ENCODE measurements at regions not wholly inside any gene's neighbourhood (a gene's known extent, or its start where the extent isn't known, plus 50 kb on each side); places are given as distances from the start of the nearest gene placed in this dataset.

- no peak overlapping the region for H3K27ac ChIP-seq (ENCODE audit: control insufficient read depth, insufficient read depth, low read length)
- H3K4me1 ChIP-seq (ENCODE audit: control insufficient read depth, extremely low read depth, insufficient read depth, low read length), result no peaks in the 10 kb centered on the region
- no peak overlapping the region for H3K9ac ChIP-seq (ENCODE audit: control insufficient read depth, extremely low read depth, insufficient read depth, low read length)
- TF ChIP-seq EZH2 (IDR thresholded peaks at IDR 0.05; ENCODE audit: low read length), result no peak
- TF ChIP-seq CTCF (optimal IDR thresholded peaks at IDR 0.05 in 1 of 3, IDR thresholded peaks at IDR 0.05 in 1 of 3, conservative IDR thresholded peaks at IDR 0.05 in 1 of 3; ENCODE audit: extremely low read depth in 1 of 3, insufficient read depth in 2 of 3, low read length in 3 of 3), result no peak
- no peaks in the 10 kb centered on the region for H3K36me3 ChIP-seq (ENCODE audit: control insufficient read depth in 2 of 2, extremely low read depth in 1 of 2, insufficient read depth in 2 of 2, low read length in 2 of 2)
- H3K79me2 ChIP-seq (ENCODE audit: control insufficient read depth, insufficient read depth, low read length), result no peaks in the 10 kb centered on the region
- H3K27me3 ChIP-seq (ENCODE audit: control insufficient read depth, extremely low read depth, insufficient read depth, low read length), result no peaks in the 10 kb centered on the region
- H3K4me2 ChIP-seq (ENCODE audit: control insufficient read depth, extremely low read depth, insufficient read depth, low read depth, low read length), result no peak overlapping the region
- no peaks in the 10 kb centered on the region for H3K9me3 ChIP-seq (ENCODE audit: control insufficient read depth, low read depth, low read length)
- dilution Hi-C loops (cut with MboI; ENCODE audit: extremely low pct_ligation_motif_present, low sequenced_read_pairs), result no loop called here
- no peak for FAIRE-seq
- H3K9me1 ChIP-seq (ENCODE audit: control insufficient read depth, extremely low read depth, insufficient read depth, low read length), result no peaks in the 10 kb centered on the region
- H4K20me1 ChIP-seq (ENCODE audit: control insufficient read depth, extremely low read depth, insufficient read depth, low read length), result no peaks in the 10 kb centered on the region
- no peak overlapping the region for H2AFZ ChIP-seq (ENCODE audit: control insufficient read depth, low read length)
- no peak for DNase-seq (ENCODE audit: low read depth, low spot score)
- H3K4me3 ChIP-seq (ENCODE audit: control insufficient read depth in 2 of 3, extremely low read depth in 1 of 3, insufficient read depth in 2 of 3, low read depth in 1 of 3, low read length in 3 of 3), result no peak overlapping the region
Measured at GRCh38 chr9:30035761-30036160, 2348.7 kb upstream of the ACO1 start.

- H3K4me2 ChIP-seq (ENCODE audit: control insufficient read depth, extremely low read depth, insufficient read depth, low read depth, low read length), result no peak overlapping the region
- no peak for TF ChIP-seq EZH2 (IDR thresholded peaks at IDR 0.05; ENCODE audit: low read length)
- no peak for TF ChIP-seq CTCF (optimal IDR thresholded peaks at IDR 0.05 in 1 of 3, IDR thresholded peaks at IDR 0.05 in 1 of 3, conservative IDR thresholded peaks at IDR 0.05 in 1 of 3; ENCODE audit: extremely low read depth in 1 of 3, insufficient read depth in 2 of 3, low read length in 3 of 3)
- H3K27ac ChIP-seq (ENCODE audit: control insufficient read depth, insufficient read depth, low read length), result no peak overlapping the region
- no peaks in the 10 kb centered on the region for H3K79me2 ChIP-seq (ENCODE audit: control insufficient read depth, insufficient read depth, low read length)
- dilution Hi-C loops (cut with MboI; ENCODE audit: extremely low pct_ligation_motif_present, low sequenced_read_pairs), result no loop called here
- no peak overlapping the region for H3K9ac ChIP-seq (ENCODE audit: control insufficient read depth, extremely low read depth, insufficient read depth, low read length)
- no peaks in the 10 kb centered on the region for H3K9me3 ChIP-seq (ENCODE audit: control insufficient read depth, low read depth, low read length)
- no peak overlapping the region for H2AFZ ChIP-seq (ENCODE audit: control insufficient read depth, low read length)
- no peaks in the 10 kb centered on the region for H4K20me1 ChIP-seq (ENCODE audit: control insufficient read depth, extremely low read depth, insufficient read depth, low read length)
- no peak overlapping the region for H3K4me3 ChIP-seq (ENCODE audit: control insufficient read depth in 2 of 3, extremely low read depth in 1 of 3, insufficient read depth in 2 of 3, low read depth in 1 of 3, low read length in 3 of 3)
- H3K4me1 ChIP-seq (ENCODE audit: control insufficient read depth, extremely low read depth, insufficient read depth, low read length), result no peaks in the 10 kb centered on the region
- DNase-seq (ENCODE audit: low read depth, low spot score), result no peak
- H3K9me1 ChIP-seq (ENCODE audit: control insufficient read depth, extremely low read depth, insufficient read depth, low read length), result no peaks in the 10 kb centered on the region
- H3K36me3 ChIP-seq (ENCODE audit: control insufficient read depth in 2 of 2, extremely low read depth in 1 of 2, insufficient read depth in 2 of 2, low read length in 2 of 2), result no peaks in the 10 kb centered on the region
- no peak for FAIRE-seq
- H3K27me3 ChIP-seq (ENCODE audit: control insufficient read depth, extremely low read depth, insufficient read depth, low read length), result no peaks in the 10 kb centered on the region
Measured at GRCh38 chr9:30036558-30036957, 2347.9 kb upstream of the ACO1 start.

All from keratinocyte (primary cell).